Adrenal gland (tissue), 5 donors: ENCODE measurements at regions not wholly inside any gene's neighbourhood (a gene's known extent, or its start where the extent isn't known, plus 50 kb on each side); places are given as distances from the start of the nearest gene placed in this dataset.

ENCODE experiments used
- CTCF ChIP-seq, 6 experiments: fragments of 450-650 bp in 4 of 6; fragments of 200-600 bp in 2 of 6; sonication (generic) in 1 of 6; IDR thresholded peaks; 1 replicate in 5 of 6; 2 replicates in 1 of 6; pipeline versions ENCODE4 v1.5.1 to v1.8.0; 2016 to 2021; ENCODE audit warnings: antibody characterized with exemption in 6 of 6, mild to moderate bottlenecking in 2 of 6, moderate library complexity in 1 of 6
- POLR2A ChIP-seq, 2 donors: fragments of 450-650 bp; IDR thresholded peaks; one replicate each; pipeline ENCODE4 v1.6.1; 2017; ENCODE audit warnings: antibody characterized with exemption in 2 of 2, mild to moderate bottlenecking in 2 of 2, moderate library complexity in 1 of 2
- donor health status: DM: no; HTN: no; CAD: no.

GRCh38 chr9:129311643-129312042 lies 133.6 kb upstream of the IER5L start:
- TF ChIP-seq CTCF (IDR thresholded peaks at IDR 0.05) (no peak), POLR2A (IDR thresholded peaks at IDR 0.05) (no peak)
